DOHH2 (cell line): ENCODE measurements at regions not wholly inside any gene's neighbourhood (a gene's known extent, or its start where the extent isn't known, plus 50 kb on each side); places are given as distances from the start of the nearest gene placed in this dataset.

Experiments
- EZH2phosphoT487 ChIP-seq: fragments of 200-600 bp; sonication (generic); IDR thresholded peaks from 2 replicates; pipeline ENCODE4 v1.6.1; 2017; ENCODE audit warnings: borderline replicate concordance, mild to moderate bottlenecking, antibody characterized with exemption, low read length, moderate library complexity, mixed read lengths
- TF ChIP-seq, protein P1 (sequence below): fragments of 200-600 bp; sonication (generic); IDR thresholded peaks from one replicate; pipeline ENCODE4 v1.5.1; 2014; ENCODE audit warnings: antibody characterized with exemption, mild to moderate bottlenecking, low read depth, low read length; ENCODE audit not compliant: poor library complexity, severe bottlenecking

- TF ChIP-seq, protein P1, sequence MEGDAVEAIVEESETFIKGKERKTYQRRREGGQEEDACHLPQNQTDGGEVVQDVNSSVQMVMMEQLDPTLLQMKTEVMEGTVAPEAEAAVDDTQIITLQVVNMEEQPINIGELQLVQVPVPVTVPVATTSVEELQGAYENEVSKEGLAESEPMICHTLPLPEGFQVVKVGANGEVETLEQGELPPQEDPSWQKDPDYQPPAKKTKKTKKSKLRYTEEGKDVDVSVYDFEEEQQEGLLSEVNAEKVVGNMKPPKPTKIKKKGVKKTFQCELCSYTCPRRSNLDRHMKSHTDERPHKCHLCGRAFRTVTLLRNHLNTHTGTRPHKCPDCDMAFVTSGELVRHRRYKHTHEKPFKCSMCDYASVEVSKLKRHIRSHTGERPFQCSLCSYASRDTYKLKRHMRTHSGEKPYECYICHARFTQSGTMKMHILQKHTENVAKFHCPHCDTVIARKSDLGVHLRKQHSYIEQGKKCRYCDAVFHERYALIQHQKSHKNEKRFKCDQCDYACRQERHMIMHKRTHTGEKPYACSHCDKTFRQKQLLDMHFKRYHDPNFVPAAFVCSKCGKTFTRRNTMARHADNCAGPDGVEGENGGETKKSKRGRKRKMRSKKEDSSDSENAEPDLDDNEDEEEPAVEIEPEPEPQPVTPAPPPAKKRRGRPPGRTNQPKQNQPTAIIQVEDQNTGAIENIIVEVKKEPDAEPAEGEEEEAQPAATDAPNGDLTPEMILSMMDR, result no peak
- TF ChIP-seq EZH2phosphoT487, result no peak
These were observed 133.9 kb upstream of the SPEF2 start for GRCh38 chr5:35483780-35484179.
